ENCODE measurements at regions not wholly inside any gene's neighbourhood (a gene's known extent, or its start where the extent isn't known, plus 50 kb on each side); places are given as distances from the start of the nearest gene placed in this dataset.
"Not testable (repeated sequence)": the region's sequence is repeated elsewhere in the genome, so short reads cannot be mapped to it uniquely, and the experiment has no call there.

- not testable (repeated sequence) for H3K27me3 Mint-ChIP-seq (ENCODE audit: low read depth); H3K4me3 Mint-ChIP-seq (ENCODE audit: unreplicated experiment); H3K9me3 Mint-ChIP-seq (ENCODE audit: low read depth); H3K4me1 Mint-ChIP-seq (ENCODE audit: low read depth); H3K36me3 Mint-ChIP-seq (ENCODE audit: low read depth); H3K27ac Mint-ChIP-seq (ENCODE audit: unreplicated experiment); DNase-seq (ENCODE audit: low spot score)
These were observed 51.7 kb upstream of the TERB2 start for GRCh38 chr15:44904651-44905340.

Data from chondrocyte (in vitro differentiated cells).